Neural cell (in vitro differentiated cells): ENCODE measurements at regions not wholly inside any gene's neighbourhood (a gene's known extent, or its start where the extent isn't known, plus 50 kb on each side); places are given as distances from the start of the nearest gene placed in this dataset.

Source experiments
- H2AFZ ChIP-seq: fragments of 200-600, 300-800 bp; sonication (generic), shearing (Covaris generic); 2 replicates; pipeline ENCODE4 v1.6.0; 2014; ENCODE audit warnings: low read depth, mild to moderate bottlenecking, antibody characterized with exemption, low read length, moderate library complexity
- H3F3A ChIP-seq: fragments of 200-600 bp; shearing (Covaris generic); 2 replicates; pipeline ENCODE4 v1.6.1; 2016; ENCODE audit warnings: mild to moderate bottlenecking, moderate library complexity, mixed read lengths, antibody characterized with exemption, low read length; ENCODE audit not compliant: insufficient read depth, poor library complexity, severe bottlenecking
- H3K27ac ChIP-seq: fragments of 200-600, 300-800 bp; sonication (generic), shearing (Covaris generic); 2 replicates; pipeline ENCODE4 v1.5.1; 2014; ENCODE audit warnings: mild to moderate bottlenecking, low read length, moderate library complexity
- H3K27me3 ChIP-seq: fragments of 300-800, 200-600 bp; sonication (generic), shearing (Covaris generic); 2 replicates; pipeline ENCODE4 v1.6.0; 2014; ENCODE audit warnings: mild to moderate bottlenecking, low read depth, low read length, moderate library complexity; ENCODE audit not compliant: insufficient read depth
- H3K36me3 ChIP-seq: fragments of 300-800, 200-600 bp; sonication (generic), shearing (Covaris generic); 2 replicates; pipeline ENCODE4 v1.5.1; 2014; ENCODE audit warnings: mild to moderate bottlenecking, antibody characterized with exemption, low read length, moderate library complexity; ENCODE audit not compliant: insufficient read depth
- H3K4me2 ChIP-seq: fragments of 300-800, 200-600 bp; sonication (generic), shearing (Covaris generic); 2 replicates; pipeline ENCODE4 v1.6.0; 2014; ENCODE audit warnings: mild to moderate bottlenecking, low read length
- H3K4me3 ChIP-seq: fragments of 300-800, 200-600 bp; sonication (generic), shearing (Covaris generic); 2 replicates; pipeline ENCODE4 v1.5.1; 2014; ENCODE audit warnings: mild to moderate bottlenecking, low read length, moderate library complexity
- H3K79me2 ChIP-seq: fragments of 200-600 bp; shearing (Covaris generic); replicated peaks from 2 replicates; pipeline ENCODE4 v1.6.0; 2014; ENCODE audit warnings: mild to moderate bottlenecking, low read length, moderate library complexity; ENCODE audit not compliant: insufficient read depth
- H3K9ac ChIP-seq: fragments of 300-800, 200-600 bp; sonication (generic), shearing (Covaris generic); 2 replicates; pipeline ENCODE4 v1.6.1; 2016; ENCODE audit warnings: mild to moderate bottlenecking, low read length, mixed read lengths
- H3K9me2 ChIP-seq: fragments of 200-600 bp; shearing (Covaris generic); 2 replicates; pipeline ENCODE4 v1.6.1; 2016; ENCODE audit warnings: mild to moderate bottlenecking, low read length, mixed read lengths; ENCODE audit not compliant: insufficient read depth
- H3K9me3 ChIP-seq: fragments of 200-600, 300-800 bp; sonication (generic), shearing (Covaris generic); 2 replicates; pipeline ENCODE4 v1.6.1; 2016; ENCODE audit warnings: mild to moderate bottlenecking, mixed run types, low read length, moderate library complexity, mixed read lengths
- H4K20me1 ChIP-seq: fragments of 200-600 bp; shearing (Covaris generic); 2 replicates; pipeline ENCODE4 v1.6.1; 2016; ENCODE audit warnings: mild to moderate bottlenecking, mixed run types; ENCODE audit not compliant: insufficient read depth
- CTCF ChIP-seq: fragments of 450-650 bp; IDR thresholded peaks from 2 replicates; pipeline ENCODE4 v1.5.1; 2014; ENCODE audit warnings: antibody characterized with exemption, mild to moderate bottlenecking, moderate library complexity; ENCODE audit not compliant: poor library complexity, severe bottlenecking
- EZH2 ChIP-seq: fragments of 200-600, 300-800 bp; shearing (Covaris generic), sonication (generic); IDR thresholded peaks from 2 replicates; pipeline ENCODE4 v1.6.1; 2014; ENCODE audit warnings: antibody characterized with exemption, low read length, borderline replicate concordance, mild to moderate bottlenecking; ENCODE audit not compliant: insufficient read depth, poor library complexity, severe bottlenecking
- MXI1 ChIP-seq: fragments of 450-650 bp; conservative IDR thresholded peaks from 2 replicates; pipeline ENCODE4 v1.6.1; 2014; ENCODE audit warnings: antibody characterized with exemption, mild to moderate bottlenecking; ENCODE audit not compliant: poor library complexity, severe bottlenecking
- REST ChIP-seq: IDR thresholded peaks from 2 replicates; pipeline ENCODE4 v1.6.1; 2012; ENCODE audit warnings: borderline replicate concordance
- SMC3 ChIP-seq: fragments of 450-650 bp; conservative IDR thresholded peaks from 2 replicates; pipeline ENCODE4 v1.6.1; 2014; ENCODE audit warnings: antibody characterized with exemption, mild to moderate bottlenecking, moderate library complexity; ENCODE audit not compliant: poor library complexity
- TAF1 ChIP-seq: IDR thresholded peaks from 2 replicates; pipeline ENCODE4 v1.6.1; 2012; ENCODE audit warnings: low read depth

- Histone ChIP-seq H3K4me3 (no peak overlapping the region), H4K20me1 (no peaks in the 10 kb centered on the region), H3K9ac (no peak overlapping the region), H3K27ac (no peak overlapping the region), H3F3A (no peaks in the 10 kb centered on the region), H3K9me3 (no peaks in the 10 kb centered on the region), H3K4me2 (no peak overlapping the region), H3K27me3 (no peaks in the 10 kb centered on the region), H2AFZ (no peak overlapping the region), H3K9me2 (no peaks in the 10 kb centered on the region), H3K36me3 (no peaks in the 10 kb centered on the region), H3K79me2 (no peaks in the 10 kb centered on the region)
- TF ChIP-seq REST, result no peak
- no peak for TF ChIP-seq MXI1
Measured at GRCh38 chr5:161190778-161191177, 338.8 kb upstream of the ATP10B start.

GRCh38 chr5:161190086-161190485 is 338.1 kb upstream of the ATP10B start:
- Histone ChIP-seq H2AFZ (no peak overlapping the region), H3K4me2 (no peak overlapping the region), H3K36me3 (no peaks in the 10 kb centered on the region), H3F3A (no peaks in the 10 kb centered on the region), H3K27me3 (no peaks in the 10 kb centered on the region), H3K9me3 (no peaks in the 10 kb centered on the region), H3K4me3 (no peak overlapping the region), H3K9ac (no peak overlapping the region), H3K27ac (no peak overlapping the region), H3K9me2 (no peaks in the 10 kb centered on the region), H3K79me2 (no peaks in the 10 kb centered on the region), H4K20me1 (no peaks in the 10 kb centered on the region)
- no peak for TF ChIP-seq CTCF
- no peak for TF ChIP-seq TAF1
- no peak for TF ChIP-seq REST
- TF ChIP-seq EZH2, result no peak
- no peak for TF ChIP-seq SMC3
